H7 (cell line): ENCODE measurements at regions not wholly inside any gene's neighbourhood (a gene's known extent, or its start where the extent isn't known, plus 50 kb on each side); places are given as distances from the start of the nearest gene placed in this dataset.

Experiments used
- DNase-seq: peaks from one replicate; pipeline ENCODE4 v3.0.0; 2012
- H3K27me3 ChIP-seq: 2 replicates; pipeline ENCODE4 v1.6.0; 2011; ENCODE audit warnings: mild to moderate bottlenecking, low read length; ENCODE audit not compliant: control insufficient read depth, insufficient read depth
- H3K36me3 ChIP-seq: replicated peaks from 2 replicates; pipeline ENCODE4 v1.5.1; 2011; ENCODE audit warnings: low read length; ENCODE audit not compliant: control insufficient read depth, insufficient read depth
- H3K4me3 ChIP-seq: 2 replicates; pipeline ENCODE4 v1.5.1; 2011; ENCODE audit warnings: low read depth, mild to moderate bottlenecking, control low read depth, low read length, moderate library complexity; ENCODE audit not compliant: insufficient read depth

DNA sequence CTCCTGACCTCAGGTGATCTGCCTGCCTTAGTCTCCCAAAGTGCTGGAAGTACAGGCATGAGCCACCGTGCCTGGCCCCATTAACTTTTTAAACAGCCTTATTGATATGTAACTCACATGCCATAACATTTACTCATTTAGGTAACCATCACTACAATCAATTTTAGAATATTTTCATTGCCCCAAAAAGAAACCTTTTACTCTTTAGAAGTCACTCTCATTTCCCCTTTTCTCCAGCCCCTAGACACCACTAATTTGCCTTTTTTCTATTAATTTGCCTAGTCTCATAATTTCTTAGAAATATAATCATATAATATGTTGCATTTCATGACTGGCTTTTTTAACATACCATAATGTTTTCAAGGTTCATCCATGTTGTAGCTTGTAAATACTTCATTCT, 57.2 kb upstream of the TACR1 start:
- no peaks in the 10 kb centered on the region for H3K27me3 ChIP-seq

DNA sequence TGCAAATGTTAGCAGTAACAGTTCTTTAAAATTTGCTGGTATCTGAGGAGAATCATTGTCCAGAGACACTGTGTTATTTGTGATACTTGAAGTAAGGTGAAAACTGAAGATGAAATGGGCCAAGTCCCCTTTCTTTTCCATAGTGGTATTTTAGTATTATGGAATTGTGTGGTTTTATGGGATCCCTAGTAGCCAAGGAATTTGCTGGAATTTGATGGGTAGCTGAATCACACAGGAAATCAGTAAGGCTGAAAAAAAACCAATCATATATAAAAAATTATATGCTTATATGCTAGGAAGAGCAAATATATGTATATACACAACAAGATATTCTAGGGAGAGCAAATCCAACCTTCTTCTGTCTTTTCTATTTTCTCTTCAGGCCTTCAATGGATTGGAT, 54.2 kb upstream of the TACR1 start:
- Histone ChIP-seq H3K4me3 (no peak overlapping the region), H3K27me3 (no peaks in the 10 kb centered on the region), H3K36me3 (no peaks in the 10 kb centered on the region)
- DNase-seq = no peak

More for the DNA sequence above, 57.2 kb upstream of the TACR1 start:
- DNase-seq = no peak
- Histone ChIP-seq H3K36me3 (no peaks in the 10 kb centered on the region), H3K4me3 (no peak overlapping the region)

DNA sequence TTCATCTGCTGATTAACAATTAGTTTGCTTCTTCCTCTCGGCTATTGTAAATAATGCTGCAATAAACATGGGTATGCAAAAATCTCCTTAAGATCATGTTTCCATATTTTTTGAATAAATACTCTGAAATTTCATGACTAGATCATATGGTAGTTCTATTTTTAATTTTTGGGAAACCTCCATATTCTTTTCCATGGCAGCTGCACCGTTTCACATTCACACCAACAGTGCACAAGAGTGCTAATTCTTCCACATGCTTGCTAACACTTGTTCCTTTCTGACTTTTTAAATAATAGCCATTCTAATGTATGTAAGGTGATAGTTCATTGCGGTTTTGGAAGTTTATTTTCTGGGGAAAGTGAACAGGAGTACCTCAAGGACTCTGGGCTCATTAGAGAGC, 52.6 kb upstream of the TACR1 start:
- H3K27me3 ChIP-seq = no peaks in the 10 kb centered on the region
- DNase-seq = no peak
- no peaks in the 10 kb centered on the region for H3K36me3 ChIP-seq
- H3K4me3 ChIP-seq = no peak overlapping the region
